ENCODE measurements at regions not wholly inside any gene's neighbourhood (a gene's known extent, or its start where the extent isn't known, plus 50 kb on each side); places are given as distances from the start of the nearest gene placed in this dataset.

GRCh38 chr6:51013376-51013775 is 194.7 kb downstream of the TFAP2B start:
- Histone ChIP-seq H3K27me3 (no peaks in the 10 kb centered on the region), H3K36me3 (no peaks in the 10 kb centered on the region), H3K9me3 (peaks cover 0 to 4% (median 0%) of the 10 kb centered on the region in 12 donors), H3K27ac (no peak overlapping the region), H3K4me3 (no peak overlapping the region), H3K4me1 (no peaks in the 10 kb centered on the region)
- no peak for DNase-seq
- intact Hi-C loops (cut with DNase I) = no loop called here
- TF ChIP-seq CTCF (IDR thresholded peaks at IDR 0.05) = no peak
- TF ChIP-seq POLR2A (IDR thresholded peaks at IDR 0.05) = no peak
- no peak for ATAC-seq

GRCh38 chr6:51015394-51015793 is 196.7 kb downstream of the TFAP2B start:
- Histone ChIP-seq H3K9me3 (no peaks in the 10 kb centered on the region), H3K27me3 (no peaks in the 10 kb centered on the region), H3K27ac (no peak overlapping the region), H3K4me1 (no peaks in the 10 kb centered on the region), H3K4me3 (no peak overlapping the region), H3K36me3 (no peaks in the 10 kb centered on the region)
- DNase-seq (no peak), ATAC-seq (no peak)
- no peak for TF ChIP-seq POLR2A (IDR thresholded peaks at IDR 0.05)
- TF ChIP-seq CTCF (IDR thresholded peaks at IDR 0.05) = no peak
- 90 to 93% (median 90%) methylated on average over 6 of the region's 6 CpGs for WGBS, 4 donors
- intact Hi-C loops (cut with DNase I) = no loop called here

GRCh38 chr6:51016489-51016888 is 197.8 kb downstream of the TFAP2B start:
- TF ChIP-seq POLR2A (IDR thresholded peaks at IDR 0.05) (no peak), CTCF (IDR thresholded peaks at IDR 0.05) (no peak)
- Histone ChIP-seq H3K4me3 (no peak overlapping the region), H3K27me3 (no peaks in the 10 kb centered on the region), H3K4me1 (no peaks in the 10 kb centered on the region), H3K9me3 (no peaks in the 10 kb centered on the region), H3K36me3 (no peaks in the 10 kb centered on the region), H3K27ac (no peak overlapping the region)
- no peak for ATAC-seq
- 74 to 86% (median 79%) methylated on average over 1 of the region's 1 CpG for WGBS, 4 donors
- DNase-seq = no peak
- intact Hi-C loops (cut with DNase I) = no loop called here

GRCh38 chr6:51019806-51020205 is 201.1 kb downstream of the TFAP2B start:
- Histone ChIP-seq H3K4me1 (no peaks in the 10 kb centered on the region), H3K27ac (no peak overlapping the region), H3K27me3 (no peaks in the 10 kb centered on the region), H3K36me3 (no peaks in the 10 kb centered on the region), H3K4me3 (no peak overlapping the region), H3K9me3 (no peaks in the 10 kb centered on the region)
- intact Hi-C loops (cut with DNase I) = no loop called here
- WGBS, 4 donors = 52 to 61% (median 58%) methylated on average over 5 of the region's 5 CpGs
- TF ChIP-seq CTCF (IDR thresholded peaks at IDR 0.05) = no peak
- no peak for ATAC-seq
- DNase-seq = no peak

Data from heart left ventricle (tissue), 16 donors.